Neural cell (in vitro differentiated cells): ENCODE measurements at regions not wholly inside any gene's neighbourhood (a gene's known extent, or its start where the extent isn't known, plus 50 kb on each side); places are given as distances from the start of the nearest gene placed in this dataset.

Experiments
- CTCF ChIP-seq: fragments of 450-650 bp; IDR thresholded peaks from 2 replicates; pipeline ENCODE4 v1.5.1; 2014; ENCODE audit warnings: antibody characterized with exemption, mild to moderate bottlenecking, moderate library complexity; ENCODE audit not compliant: poor library complexity, severe bottlenecking
- MXI1 ChIP-seq: fragments of 450-650 bp; conservative IDR thresholded peaks from 2 replicates; pipeline ENCODE4 v1.6.1; 2014; ENCODE audit warnings: antibody characterized with exemption, mild to moderate bottlenecking; ENCODE audit not compliant: poor library complexity, severe bottlenecking

DNA sequence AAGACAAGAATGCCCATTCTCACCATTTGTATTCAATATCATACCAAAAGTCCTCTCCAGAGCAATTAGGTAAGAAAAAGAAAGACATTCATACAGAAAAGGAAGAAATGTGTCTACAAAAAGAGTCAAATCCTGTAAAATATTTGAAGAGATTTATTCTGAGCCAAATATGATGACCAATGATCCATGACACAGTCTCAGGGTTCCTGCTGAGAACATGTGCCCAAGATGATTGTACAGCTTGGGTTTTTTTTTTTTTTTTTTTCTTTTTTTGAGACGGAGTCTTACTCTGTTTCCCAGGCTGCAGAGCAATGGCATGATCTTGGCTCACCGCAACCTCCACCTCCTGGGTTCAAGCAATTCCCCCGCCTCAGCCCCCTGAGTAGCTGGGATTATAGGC is 296.2 kb downstream of the C12orf75 start:
- TF ChIP-seq CTCF: no peak
- no peak for TF ChIP-seq MXI1
